VCaP (cell line): ENCODE measurements at regions not wholly inside any gene's neighbourhood (a gene's known extent, or its start where the extent isn't known, plus 50 kb on each side); places are given as distances from the start of the nearest gene placed in this dataset.

Experiments used
- H3K27ac ChIP-seq: fragments of 450-650 bp; 2 replicates; pipeline ENCODE4 v1.5.1; 2017
- CTCF ChIP-seq: fragments of 450-650 bp; conservative IDR thresholded peaks from 2 replicates; pipeline ENCODE4 v1.5.1; 2017; ENCODE audit warnings: mild to moderate bottlenecking, moderate library complexity

GRCh38 chr5:171615705-171616640 lies 169.6 kb upstream of the SMIM23 start:
- no peak overlapping the region for H3K27ac ChIP-seq
- TF ChIP-seq CTCF = no peak

GRCh38 chr5:171617266-171617665 lies 168.4 kb upstream of the SMIM23 start:
- no peak for TF ChIP-seq CTCF
- no peak overlapping the region for H3K27ac ChIP-seq

- no peak for TF ChIP-seq CTCF
- H3K27ac ChIP-seq = no peak overlapping the region
Measured at GRCh38 chr5:171617817-171618591, 167.6 kb upstream of the SMIM23 start.

- no peak for TF ChIP-seq CTCF
- H3K27ac ChIP-seq = no peak overlapping the region
Measured at GRCh38 chr5:171619196-171619595, 166.4 kb upstream of the SMIM23 start.

- H3K27ac ChIP-seq = no peak overlapping the region
- no peak for TF ChIP-seq CTCF
Measured at GRCh38 chr5:171619744-171620143, 165.9 kb upstream of the SMIM23 start.

- H3K27ac ChIP-seq = no peak overlapping the region
- no peak for TF ChIP-seq CTCF
Measured at GRCh38 chr5:171622010-171622409, 163.6 kb upstream of the SMIM23 start.

GRCh38 chr5:171623107-171623506 lies 162.5 kb upstream of the SMIM23 start:
- no peak overlapping the region for H3K27ac ChIP-seq
- TF ChIP-seq CTCF = no peak
